PC-3 (cell line): ENCODE measurements at regions not wholly inside any gene's neighbourhood (a gene's known extent, or its start where the extent isn't known, plus 50 kb on each side); places are given as distances from the start of the nearest gene placed in this dataset.

Experiments used
- ATAC-seq: fragments of 200-7000 bp; cut with Tn5 transposase; 2 replicates; pipeline ENCODE4 v1.9.1; 2020; ENCODE audit warnings: mild to moderate bottlenecking, moderate library complexity
- BruUV-seq: library from RNA; stranded (reverse); fragments of 400-500 nt; replicated peaks from 2 replicates; lab custom pipeline; 2021; lab: Mats Ljungman, UMichigan
- CTCF ChIA-PET: fragments of 300-600 bp; sonication (Branson Sonifier 250); formaldehyde crosslinking; loops from one replicate; lab custom pipeline; 2022; ENCODE audit warnings: antibody characterized with exemption; lab: Charles Lee
- POLR2A ChIA-PET: fragments of 300-600 bp; sonication (Branson Sonifier 250); formaldehyde crosslinking; loops from one replicate; lab custom pipeline; 2022; ENCODE audit warnings: antibody characterized with exemption; ENCODE audit not compliant: unreplicated experiment; lab: Charles Lee
- DNase-seq: peaks from one replicate; pipeline ENCODE4 v3.0.0-alpha.2; 2015
- H2AFZ ChIP-seq: fragments of 300-600 bp; sonication (generic); 2 replicates; pipeline ENCODE4 v1.6.0; 2016; ENCODE audit warnings: antibody characterized with exemption, low read length
- H3F3A ChIP-seq: fragments of 300-600 bp; sonication (generic); one replicate; pipeline ENCODE4 v1.6.0; 2017; ENCODE audit warnings: antibody characterized with exemption, low read length, control low read depth, mild to moderate bottlenecking; ENCODE audit not compliant: unreplicated experiment
- H3K27ac ChIP-seq: fragments of 300-600 bp; sonication (generic); 2 replicates; pipeline ENCODE4 v1.5.1; 2016; ENCODE audit warnings: mild to moderate bottlenecking, low read length
- H3K27me3 ChIP-seq: fragments of 300-600 bp; sonication (generic); 2 replicates; pipeline ENCODE4 v1.6.1; 2016; ENCODE audit warnings: low read length, mixed read lengths
- H3K36me3 ChIP-seq: fragments of 300-600 bp; sonication (generic); 2 replicates; pipeline ENCODE4 v1.6.1; 2016; ENCODE audit warnings: low read depth, mixed run types, low read length, mixed read lengths
- H3K4me1 ChIP-seq: fragments of 300-600 bp; sonication (generic); 2 replicates; pipeline ENCODE4 v1.5.1; 2016; ENCODE audit warnings: low read length; ENCODE audit not compliant: insufficient read depth
- H3K4me2 ChIP-seq: fragments of 300-600 bp; sonication (generic); 2 replicates; pipeline ENCODE4 v1.6.0; 2016; ENCODE audit warnings: low read length
- H3K4me3 ChIP-seq: fragments of 300-600 bp; sonication (generic); 2 replicates; pipeline ENCODE4 v1.5.1; 2016; ENCODE audit warnings: mild to moderate bottlenecking, low read length, mixed read lengths
- H3K79me2 ChIP-seq: fragments of 300-600 bp; sonication (generic); 2 replicates; pipeline ENCODE4 v1.6.1; 2017; ENCODE audit warnings: low read length, mixed read lengths
- H3K9ac ChIP-seq: fragments of 300-600 bp; sonication (generic); 2 replicates; pipeline ENCODE4 v1.6.0; 2016; ENCODE audit warnings: mild to moderate bottlenecking, low read length
- H3K9me2 ChIP-seq: fragments of 300-600 bp; sonication (generic); replicated peaks from 2 replicates; pipeline ENCODE4 v1.6.1; 2016; ENCODE audit warnings: mixed run types, low read length, mixed read lengths
- H3K9me3 ChIP-seq: fragments of 300-600 bp; sonication (generic); 2 replicates; pipeline ENCODE4 v1.6.1; 2016; ENCODE audit warnings: low read length, mixed read lengths
- H4K20me1 ChIP-seq: fragments of 300-600 bp; sonication (generic); 2 replicates; pipeline ENCODE4 v1.6.1; 2016; ENCODE audit warnings: low read length, mixed read lengths
- EZH2 ChIP-seq: fragments of 300-600 bp; sonication (generic); IDR thresholded peaks from one replicate; pipeline ENCODE4 v1.6.1; 2017; ENCODE audit warnings: antibody characterized with exemption, mild to moderate bottlenecking, low read length; ENCODE audit not compliant: unreplicated experiment
- EZH2phosphoT487 ChIP-seq: fragments of 300-600 bp; sonication (generic); IDR thresholded peaks from 2 replicates; pipeline ENCODE4 v1.6.1; 2018; ENCODE audit warnings: mild to moderate bottlenecking, antibody characterized with exemption, low read length, borderline replicate concordance
- intact Hi-C: fragments of 100-400 bp; cut with micrococcal nuclease; formaldehyde crosslinking; loops from 2 replicates; pipeline ENCODE4 v1.9.0; 2023
- TF ChIP-seq, protein P1 (sequence below): fragments of 300-600 bp; sonication (generic); conservative IDR thresholded peaks from 2 replicates; pipeline ENCODE4 v1.5.1; 2017; ENCODE audit warnings: antibody characterized with exemption, low read depth, mild to moderate bottlenecking, low read length

DNA sequence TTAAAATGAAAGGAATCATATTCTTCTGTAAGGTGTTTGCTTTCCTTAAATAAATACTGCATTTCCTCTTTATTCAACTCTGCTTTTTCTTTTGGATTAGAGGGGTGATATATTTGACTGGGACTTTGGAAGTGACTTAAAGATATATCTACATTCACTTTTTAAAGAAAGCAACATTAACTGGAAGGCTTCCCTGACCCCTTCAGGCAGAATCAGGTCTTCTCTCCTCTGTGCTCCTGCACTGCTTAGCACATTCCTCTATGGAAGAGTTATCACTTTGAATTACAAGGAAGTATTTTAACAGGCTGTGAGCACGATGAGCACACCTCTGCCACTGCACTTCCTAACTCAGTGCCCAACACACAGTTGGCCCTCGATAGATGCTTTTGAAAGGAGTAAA is 59.2 kb upstream of the POU3F2 start:
- Histone ChIP-seq H3K36me3 (no peaks in the 10 kb centered on the region), H3K9me2 (no peaks in the 10 kb centered on the region), H3K27ac (no peak overlapping the region), H4K20me1 (no peaks in the 10 kb centered on the region), H3K9me3 (no peaks in the 10 kb centered on the region), H3K9ac (no peak overlapping the region), H3K4me2 (no peak overlapping the region), H3K4me1 (no peaks in the 10 kb centered on the region), H3F3A (no peaks in the 10 kb centered on the region), H3K79me2 (no peaks in the 10 kb centered on the region), H2AFZ (no peak overlapping the region), H3K4me3 (no peak overlapping the region), H3K27me3 (peaks cover 55% of the 10 kb centered on the region)
- no TSS peak for BruUV-seq
- no peak for ATAC-seq
- ChIA-PET POLR2A (no interaction called here), CTCF (no interaction called here)
- no peak for DNase-seq
- no peak for TF ChIP-seq EZH2
- TF ChIP-seq EZH2phosphoT487: no peak
- TF ChIP-seq, protein P1, sequence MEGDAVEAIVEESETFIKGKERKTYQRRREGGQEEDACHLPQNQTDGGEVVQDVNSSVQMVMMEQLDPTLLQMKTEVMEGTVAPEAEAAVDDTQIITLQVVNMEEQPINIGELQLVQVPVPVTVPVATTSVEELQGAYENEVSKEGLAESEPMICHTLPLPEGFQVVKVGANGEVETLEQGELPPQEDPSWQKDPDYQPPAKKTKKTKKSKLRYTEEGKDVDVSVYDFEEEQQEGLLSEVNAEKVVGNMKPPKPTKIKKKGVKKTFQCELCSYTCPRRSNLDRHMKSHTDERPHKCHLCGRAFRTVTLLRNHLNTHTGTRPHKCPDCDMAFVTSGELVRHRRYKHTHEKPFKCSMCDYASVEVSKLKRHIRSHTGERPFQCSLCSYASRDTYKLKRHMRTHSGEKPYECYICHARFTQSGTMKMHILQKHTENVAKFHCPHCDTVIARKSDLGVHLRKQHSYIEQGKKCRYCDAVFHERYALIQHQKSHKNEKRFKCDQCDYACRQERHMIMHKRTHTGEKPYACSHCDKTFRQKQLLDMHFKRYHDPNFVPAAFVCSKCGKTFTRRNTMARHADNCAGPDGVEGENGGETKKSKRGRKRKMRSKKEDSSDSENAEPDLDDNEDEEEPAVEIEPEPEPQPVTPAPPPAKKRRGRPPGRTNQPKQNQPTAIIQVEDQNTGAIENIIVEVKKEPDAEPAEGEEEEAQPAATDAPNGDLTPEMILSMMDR: no peak
- intact Hi-C loops: no loop called here

DNA sequence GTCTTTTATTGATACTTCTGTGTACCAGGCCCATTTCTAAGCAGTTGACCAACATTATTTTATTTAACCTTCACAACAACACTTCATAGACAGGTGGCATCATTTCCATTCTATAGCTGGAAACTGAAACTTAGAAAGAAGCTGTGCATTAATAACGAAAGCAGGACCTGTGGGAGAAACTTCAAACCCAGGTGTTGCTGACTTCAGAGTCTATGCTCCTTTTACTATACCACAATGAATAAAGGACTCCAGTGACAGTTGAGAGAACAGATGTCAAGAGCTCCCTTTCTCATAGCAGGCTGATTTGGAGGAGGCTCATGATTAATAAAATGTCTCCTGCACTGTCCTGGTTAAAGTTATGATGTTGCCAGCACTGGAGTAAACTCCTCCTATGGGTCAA is 56.6 kb upstream of the POU3F2 start:
- H3K27ac ChIP-seq: no peak overlapping the region
- TF ChIP-seq EZH2 (no peak), EZH2phosphoT487 (no peak)
- TF ChIP-seq, protein P1: no peak
- no peaks in the 10 kb centered on the region for H3K4me1 ChIP-seq
- H3K4me2 ChIP-seq: no peak overlapping the region
- intact Hi-C loops: no loop called here
- no peaks in the 10 kb centered on the region for H3K79me2 ChIP-seq
- ChIA-PET POLR2A (no interaction called here), CTCF (interaction anchor here (0.6 kb wide), 1 partner anchor 64 kb away, joined by 7 read pairs; no protein-coding TSS in a partner anchor)
- BruUV-seq: no TSS peak
- no peak overlapping the region for H2AFZ ChIP-seq
- no peaks in the 10 kb centered on the region for H3F3A ChIP-seq
- no peaks in the 10 kb centered on the region for H3K36me3 ChIP-seq
- H3K9me3 ChIP-seq: no peaks in the 10 kb centered on the region
- H4K20me1 ChIP-seq: no peaks in the 10 kb centered on the region
- H3K4me3 ChIP-seq: no peak overlapping the region
- ATAC-seq (no peak), DNase-seq (no peak)
- H3K9me2 ChIP-seq: no peaks in the 10 kb centered on the region
- H3K9ac ChIP-seq: no peak overlapping the region
- peaks cover 73% of the 10 kb centered on the region for H3K27me3 ChIP-seq

DNA sequence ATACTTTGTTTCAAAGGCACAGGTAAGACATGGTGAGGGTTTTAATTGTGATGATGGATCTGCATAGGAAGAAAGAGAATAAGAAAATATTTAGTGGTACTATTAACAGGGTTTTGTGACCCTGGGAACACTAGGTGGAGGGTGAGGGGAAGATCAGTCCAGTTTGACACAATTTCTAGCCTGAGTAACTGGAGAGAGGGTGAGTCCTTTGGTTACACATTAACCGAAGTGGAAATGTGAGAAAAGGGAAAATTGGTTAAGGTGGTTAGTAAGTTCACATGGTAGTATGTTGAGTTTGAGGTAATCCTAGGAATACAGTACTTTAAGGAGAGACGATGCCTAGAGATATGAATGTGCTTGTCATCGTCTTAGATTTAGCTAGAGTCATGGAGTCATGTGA is 54.8 kb upstream of the POU3F2 start:
- no peak for ATAC-seq
- Histone ChIP-seq H3F3A (no peaks in the 10 kb centered on the region), H3K79me2 (no peaks in the 10 kb centered on the region), H4K20me1 (no peaks in the 10 kb centered on the region), H3K27ac (no peak overlapping the region), H3K9ac (no peak overlapping the region), H3K9me2 (no peaks in the 10 kb centered on the region), H2AFZ (no peak overlapping the region), H3K4me2 (no peak overlapping the region), H3K4me1 (no peaks in the 10 kb centered on the region), H3K9me3 (no peaks in the 10 kb centered on the region), H3K27me3 (peaks cover 76% of the 10 kb centered on the region), H3K36me3 (no peaks in the 10 kb centered on the region), H3K4me3 (no peak overlapping the region)
- no TSS peak for BruUV-seq
- ChIA-PET POLR2A (no interaction called here), CTCF (no interaction called here)
- DNase-seq: no peak
- intact Hi-C loops: no loop called here
- no peak for TF ChIP-seq EZH2
- TF ChIP-seq, protein P1: no peak
- TF ChIP-seq EZH2phosphoT487: no peak
